Vagina (tissue), 2 donors: ENCODE measurements at regions not wholly inside any gene's neighbourhood (a gene's known extent, or its start where the extent isn't known, plus 50 kb on each side); places are given as distances from the start of the nearest gene placed in this dataset.

Source experiments
- DNase-seq, 2 donors: peaks; one replicate each; pipeline ENCODE4 v3.0.0-alpha.2; 2017; ENCODE audit errors: extremely low spot score in 2 of 2
- H3K27ac ChIP-seq: fragments of 200-600 bp; sonication (generic); one replicate; pipeline ENCODE4 v1.5.1; 2019
- H3K27me3 ChIP-seq: fragments of 200-600 bp; sonication (generic); one replicate; pipeline ENCODE4 v1.5.1; 2019
- H3K36me3 ChIP-seq, 2 donors: fragments of 200-600 bp; sonication (generic); one replicate each; pipeline ENCODE4 v1.5.1; 2017 to 2019
- H3K4me1 ChIP-seq: fragments of 200-600 bp; sonication (generic); one replicate; pipeline ENCODE4 v1.5.1; 2019
- H3K4me3 ChIP-seq, 2 donors: fragments of 200-600 bp; sonication (generic); 1 replicate in 1 of 2; 2 replicates in 1 of 2; pipeline ENCODE4 v1.5.1; 2016 to 2019
- H3K9me3 ChIP-seq: fragments of 200-600 bp; sonication (generic); one replicate; pipeline ENCODE4 v1.5.1; 2019
- POLR2A ChIP-seq, 2 donors: fragments of 450-650 bp; IDR thresholded peaks; one replicate each; pipeline ENCODE4 v1.6.1; 2017; ENCODE audit warnings: antibody characterized with exemption in 2 of 2, mild to moderate bottlenecking in 2 of 2, moderate library complexity in 2 of 2
- POLR2AphosphoS5 ChIP-seq, 2 donors: sonication (generic); formaldehyde crosslinking; IDR thresholded peaks; one replicate each; pipeline ENCODE4 v1.9.0; 2017; ENCODE audit warnings: antibody characterized with exemption in 2 of 2, mild to moderate bottlenecking in 2 of 2, low read depth in 1 of 2; ENCODE audit not compliant: insufficient read depth in 1 of 2
- intact Hi-C: fragments of 100-400 bp; cut with DNase I; formaldehyde crosslinking; loops from one replicate; pipeline ENCODE4 v1.15.1; 2023
- TF ChIP-seq, protein P1 (sequence below), 3 experiments: fragments of 450-650 bp in 2 of 3; fragments of 200-600 bp in 1 of 3; sonication (generic) in 1 of 3; IDR thresholded peaks; one replicate each; pipeline ENCODE4 v1.5.1; 2017 to 2019; ENCODE audit warnings: antibody characterized with exemption in 3 of 3, mild to moderate bottlenecking in 2 of 3, moderate library complexity in 2 of 3

DNA sequence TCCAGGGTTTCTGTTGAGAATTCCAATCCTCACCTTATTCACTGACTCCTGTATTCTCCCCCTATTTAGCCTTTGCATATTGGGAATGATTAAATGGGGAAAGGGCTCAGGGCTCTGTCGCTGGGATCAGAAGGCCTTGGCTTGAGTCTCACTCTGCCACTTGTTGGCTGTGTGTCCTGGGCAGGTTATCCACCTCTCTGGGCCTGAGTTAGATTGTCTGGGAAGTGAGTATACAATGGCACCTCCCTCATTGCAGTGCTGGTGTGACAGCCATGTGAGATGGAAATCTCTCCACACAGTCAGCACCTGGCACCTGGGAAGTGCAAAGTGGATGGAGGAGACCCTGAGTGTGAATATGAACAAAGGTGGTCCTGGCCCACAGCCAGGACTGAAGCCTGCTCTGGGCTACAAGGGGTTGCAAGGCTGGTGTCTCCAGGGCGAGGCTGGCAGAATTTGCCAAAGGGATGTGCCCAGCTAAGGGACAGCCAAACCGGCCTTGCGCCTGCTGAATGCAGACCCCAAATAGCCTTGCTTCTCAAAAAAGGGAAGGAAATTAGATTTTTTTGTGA is 200.0 kb upstream of the PMEPA1 start:
- H3K36me3 ChIP-seq = no peaks in the 10 kb centered on the region
- H3K4me1 ChIP-seq = peaks cover 17% of the 10 kb centered on the region
- H3K9me3 ChIP-seq = no peaks in the 10 kb centered on the region
- H3K27ac ChIP-seq = no peak overlapping the region
- TF ChIP-seq, protein P1, sequence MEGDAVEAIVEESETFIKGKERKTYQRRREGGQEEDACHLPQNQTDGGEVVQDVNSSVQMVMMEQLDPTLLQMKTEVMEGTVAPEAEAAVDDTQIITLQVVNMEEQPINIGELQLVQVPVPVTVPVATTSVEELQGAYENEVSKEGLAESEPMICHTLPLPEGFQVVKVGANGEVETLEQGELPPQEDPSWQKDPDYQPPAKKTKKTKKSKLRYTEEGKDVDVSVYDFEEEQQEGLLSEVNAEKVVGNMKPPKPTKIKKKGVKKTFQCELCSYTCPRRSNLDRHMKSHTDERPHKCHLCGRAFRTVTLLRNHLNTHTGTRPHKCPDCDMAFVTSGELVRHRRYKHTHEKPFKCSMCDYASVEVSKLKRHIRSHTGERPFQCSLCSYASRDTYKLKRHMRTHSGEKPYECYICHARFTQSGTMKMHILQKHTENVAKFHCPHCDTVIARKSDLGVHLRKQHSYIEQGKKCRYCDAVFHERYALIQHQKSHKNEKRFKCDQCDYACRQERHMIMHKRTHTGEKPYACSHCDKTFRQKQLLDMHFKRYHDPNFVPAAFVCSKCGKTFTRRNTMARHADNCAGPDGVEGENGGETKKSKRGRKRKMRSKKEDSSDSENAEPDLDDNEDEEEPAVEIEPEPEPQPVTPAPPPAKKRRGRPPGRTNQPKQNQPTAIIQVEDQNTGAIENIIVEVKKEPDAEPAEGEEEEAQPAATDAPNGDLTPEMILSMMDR (IDR thresholded peaks at IDR 0.05) = no peak
- no peak for TF ChIP-seq POLR2AphosphoS5 (IDR thresholded peaks at IDR 0.05; ENCODE audit: insufficient read depth in 1 of 2, low read depth in 1 of 2)
- TF ChIP-seq POLR2A (IDR thresholded peaks at IDR 0.05) = no peak
- H3K4me3 ChIP-seq = no peak overlapping the region
- intact Hi-C loops = no loop called here
- no peaks in the 10 kb centered on the region for H3K27me3 ChIP-seq
- no peak for DNase-seq

DNA sequence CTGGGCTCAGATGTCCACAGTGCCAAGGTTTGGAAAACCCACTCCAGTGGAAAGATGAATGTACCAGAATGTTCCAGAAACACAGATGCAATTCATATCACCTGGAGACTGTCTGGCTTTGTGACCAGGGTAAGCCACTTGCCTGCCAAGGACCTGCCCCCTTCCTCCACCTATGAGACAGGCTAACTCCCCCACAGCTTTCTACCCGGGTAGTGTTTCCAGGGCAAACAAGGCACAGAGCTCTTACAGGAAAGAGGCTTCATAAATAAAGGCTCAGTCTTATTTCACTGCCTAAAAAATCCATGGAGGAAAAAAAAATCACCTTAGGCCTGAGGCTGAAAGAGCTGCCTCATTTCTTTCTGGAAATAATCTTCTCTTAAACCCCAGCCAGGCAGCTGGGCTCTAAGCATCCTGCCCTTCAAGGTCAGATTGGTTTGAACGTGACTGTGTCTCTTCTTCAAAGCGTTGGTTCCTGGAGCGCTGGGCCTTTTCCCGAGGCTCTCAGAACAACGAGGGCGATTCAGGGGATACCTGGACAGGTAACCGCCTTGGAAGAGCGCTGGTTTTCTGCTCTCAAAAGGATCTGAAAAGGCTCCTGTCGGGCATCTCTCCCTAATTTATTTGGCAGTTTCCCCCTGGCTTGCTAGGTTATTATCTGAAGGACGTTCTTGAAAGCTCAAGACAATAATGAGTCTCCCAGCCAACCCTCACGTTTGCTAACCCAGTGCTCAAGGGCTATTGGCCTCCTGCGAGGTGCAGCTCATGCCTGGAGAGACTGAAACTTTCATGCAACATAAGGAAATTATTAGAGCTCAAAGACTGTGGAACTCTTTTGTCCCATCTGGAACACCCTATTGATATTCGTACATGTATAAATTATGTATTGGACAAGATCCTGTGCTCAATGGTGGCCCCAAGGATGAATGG is 199.2 kb upstream of the PMEPA1 start:
- H3K4me1 ChIP-seq = peaks cover 17% of the 10 kb centered on the region
- H3K4me3 ChIP-seq = no peak overlapping the region
- no peaks in the 10 kb centered on the region for H3K36me3 ChIP-seq
- intact Hi-C loops = no loop called here
- no peak for DNase-seq
- H3K27me3 ChIP-seq = no peaks in the 10 kb centered on the region
- H3K9me3 ChIP-seq = no peaks in the 10 kb centered on the region
- no peak overlapping the region for H3K27ac ChIP-seq
- no peak for TF ChIP-seq POLR2A (IDR thresholded peaks at IDR 0.05)
- TF ChIP-seq POLR2AphosphoS5 (IDR thresholded peaks at IDR 0.05; ENCODE audit: insufficient read depth in 1 of 2, low read depth in 1 of 2) = no peak
- TF ChIP-seq, protein P1 (IDR thresholded peaks at IDR 0.05) = no peak

DNA sequence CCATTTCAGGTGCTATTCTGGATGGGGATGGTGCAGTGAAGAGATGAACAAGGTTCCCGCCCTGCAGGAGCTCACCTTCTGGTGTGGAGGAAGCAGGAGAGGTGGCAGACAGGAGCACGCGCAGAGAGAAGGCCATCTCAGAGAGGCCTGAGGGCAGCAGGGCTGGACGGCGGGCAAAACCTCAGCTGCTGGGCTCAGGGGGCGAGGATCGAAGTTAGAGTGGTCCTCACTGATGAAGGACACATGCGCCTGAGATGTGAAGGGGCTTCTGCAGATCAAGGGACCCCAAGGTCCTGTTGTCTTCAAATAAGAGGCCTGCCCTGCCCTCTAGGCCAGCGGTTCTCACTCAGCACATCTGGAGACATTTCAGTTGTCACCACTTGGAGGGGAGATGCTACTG is 198.4 kb upstream of the PMEPA1 start:
- TF ChIP-seq POLR2A (IDR thresholded peaks at IDR 0.05) (no peak), POLR2AphosphoS5 (IDR thresholded peaks at IDR 0.05; ENCODE audit: insufficient read depth in 1 of 2, low read depth in 1 of 2) (no peak)
- TF ChIP-seq, protein P1 (IDR thresholded peaks at IDR 0.05) = no peak

DNA sequence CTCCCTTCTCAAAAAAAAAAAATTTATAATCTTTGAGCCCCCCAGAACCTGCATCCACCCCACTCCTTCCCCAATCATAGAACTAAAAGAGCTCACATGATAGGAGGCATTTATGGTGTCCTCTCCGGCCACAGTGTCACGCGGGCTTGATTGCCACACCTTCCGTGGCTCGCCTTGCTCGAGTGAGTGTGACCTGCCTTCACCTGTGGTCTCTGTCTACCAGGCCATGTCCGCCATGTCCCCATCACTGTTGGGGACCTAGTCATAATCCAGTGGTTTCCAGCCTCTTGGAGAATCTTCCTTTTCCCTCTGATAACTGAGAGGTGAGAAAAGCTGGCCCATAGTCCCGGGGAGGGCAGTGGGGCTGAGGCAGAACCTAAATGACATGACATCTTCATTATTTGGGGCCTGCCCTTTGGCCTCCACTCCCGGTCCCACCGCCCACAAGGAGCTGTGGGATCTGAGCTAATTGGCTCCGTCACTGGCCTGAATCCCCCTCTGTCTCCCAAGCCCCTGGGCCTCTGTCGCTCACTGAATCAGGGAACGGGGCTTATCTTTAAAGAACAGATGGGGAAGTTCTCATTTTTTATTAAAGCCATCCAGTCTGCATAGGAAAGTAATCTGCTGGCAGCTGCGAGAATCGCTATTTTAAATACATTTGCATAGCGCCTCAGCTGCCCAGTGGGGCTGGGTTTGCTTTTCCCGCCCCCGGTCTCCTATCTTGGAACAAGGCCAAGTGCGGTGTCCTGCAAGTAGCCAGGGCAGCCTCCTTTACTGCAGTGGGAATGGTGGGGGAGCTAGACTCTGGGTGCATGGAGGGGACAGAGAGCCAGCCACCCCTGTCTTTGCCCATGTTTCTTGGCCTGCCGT is 197.6 kb upstream of the PMEPA1 start:
- Histone ChIP-seq H3K27me3 (no peaks in the 10 kb centered on the region), H3K4me3 (no peak overlapping the region), H3K36me3 (no peaks in the 10 kb centered on the region), H3K9me3 (no peaks in the 10 kb centered on the region), H3K27ac (no peak overlapping the region), H3K4me1 (peaks cover 5% of the 10 kb centered on the region)
- DNase-seq = no peak
- intact Hi-C loops = no loop called here
- TF ChIP-seq POLR2AphosphoS5 (IDR thresholded peaks at IDR 0.05; ENCODE audit: insufficient read depth in 1 of 2, low read depth in 1 of 2) (no peak), POLR2A (IDR thresholded peaks at IDR 0.05) (no peak)
- TF ChIP-seq, protein P1 (IDR thresholded peaks at IDR 0.05) = no peak

More for the DNA sequence above, 198.4 kb upstream of the PMEPA1 start:
- H3K4me3 ChIP-seq = no peak overlapping the region
- intact Hi-C loops = no loop called here
- no peaks in the 10 kb centered on the region for H3K9me3 ChIP-seq
- H3K36me3 ChIP-seq = no peaks in the 10 kb centered on the region
- no peak overlapping the region for H3K27ac ChIP-seq
- no peak for DNase-seq
- H3K4me1 ChIP-seq = peaks cover 14% of the 10 kb centered on the region
- no peaks in the 10 kb centered on the region for H3K27me3 ChIP-seq
